IMR-90 (cell line): ENCODE measurements at regions not wholly inside any gene's neighbourhood (a gene's known extent, or its start where the extent isn't known, plus 50 kb on each side); places are given as distances from the start of the nearest gene placed in this dataset.

ENCODE experiments used
- BHLHE40 ChIP-seq: fragments of 150-350 bp; IDR thresholded peaks from 2 replicates; pipeline ENCODE4 v1.6.1; 2016; ENCODE audit warnings: mild to moderate bottlenecking, low read depth, low read length
- FOS ChIP-seq: fragments of 150-350 bp; IDR thresholded peaks from 2 replicates; pipeline ENCODE4 v1.6.1; 2016; ENCODE audit warnings: low read depth, low read length
- MAZ ChIP-seq: IDR thresholded peaks from 2 replicates; pipeline ENCODE4 v1.6.1; 2012; ENCODE audit warnings: low read depth, mild to moderate bottlenecking, low read length, improper control_type of control experiment, moderate library complexity, borderline replicate concordance
- MXI1 ChIP-seq: IDR thresholded peaks from 2 replicates; pipeline ENCODE4 v1.6.1; 2012; ENCODE audit warnings: low read depth, mild to moderate bottlenecking, low read length, moderate library complexity, borderline replicate concordance
- POLR2A ChIP-seq: IDR thresholded peaks from 2 replicates; pipeline ENCODE4 v1.6.1; 2012; ENCODE audit warnings: mild to moderate bottlenecking, low read depth, low read length
- RAD21 ChIP-seq: IDR thresholded peaks from 2 replicates; pipeline ENCODE4 v1.6.1; 2012; ENCODE audit warnings: low read length, improper control_type of control experiment
- RCOR1 ChIP-seq: IDR thresholded peaks from 2 replicates; pipeline ENCODE4 v1.6.1; 2012; ENCODE audit warnings: mild to moderate bottlenecking, low read length, improper control_type of control experiment; ENCODE audit not compliant: insufficient replicate concordance
- RFX5 ChIP-seq: IDR thresholded peaks from 2 replicates; pipeline ENCODE4 v1.8.0; 2012; ENCODE audit warnings: low read depth, mild to moderate bottlenecking, low read length, moderate library complexity
- SMC3 ChIP-seq: fragments of 150-350 bp; IDR thresholded peaks from 2 replicates; pipeline ENCODE4 v1.6.1; 2016; ENCODE audit warnings: low read depth, mild to moderate bottlenecking, antibody characterized with exemption, low read length, moderate library complexity
- TF ChIP-seq, protein P1 (sequence below): conservative IDR thresholded peaks from 2 replicates; pipeline ENCODE4 v1.5.1; 2012; ENCODE audit warnings: mild to moderate bottlenecking, low read depth, low read length, improper control_type of control experiment
- TF ChIP-seq, protein P2 (sequence below): fragments of 150-350 bp; IDR thresholded peaks from 2 replicates; pipeline ENCODE4 v1.6.1; 2017; ENCODE audit warnings: mild to moderate bottlenecking, antibody characterized with exemption, low read length, low read depth

DNA sequence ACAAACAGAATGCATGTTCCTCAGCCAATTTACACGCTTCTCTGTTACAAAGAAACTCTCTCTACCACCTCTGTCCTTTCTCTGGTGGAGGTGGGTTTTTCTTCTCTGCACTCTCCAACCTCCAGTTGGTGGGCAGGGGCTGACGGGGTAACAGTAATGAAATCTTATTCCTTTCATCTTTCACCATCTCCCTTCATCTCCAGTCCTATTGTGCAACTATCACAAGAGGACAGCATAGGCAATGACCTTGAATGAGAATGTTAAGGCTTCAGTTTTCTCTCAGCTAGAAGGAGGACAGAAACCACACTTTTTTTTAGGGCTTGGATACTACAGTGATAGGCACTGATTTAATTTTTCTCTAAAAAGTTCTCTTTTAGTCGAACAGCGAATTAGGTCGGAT lies 81.7 kb upstream of the NEUROD1 start:
- TF ChIP-seq, protein P1, sequence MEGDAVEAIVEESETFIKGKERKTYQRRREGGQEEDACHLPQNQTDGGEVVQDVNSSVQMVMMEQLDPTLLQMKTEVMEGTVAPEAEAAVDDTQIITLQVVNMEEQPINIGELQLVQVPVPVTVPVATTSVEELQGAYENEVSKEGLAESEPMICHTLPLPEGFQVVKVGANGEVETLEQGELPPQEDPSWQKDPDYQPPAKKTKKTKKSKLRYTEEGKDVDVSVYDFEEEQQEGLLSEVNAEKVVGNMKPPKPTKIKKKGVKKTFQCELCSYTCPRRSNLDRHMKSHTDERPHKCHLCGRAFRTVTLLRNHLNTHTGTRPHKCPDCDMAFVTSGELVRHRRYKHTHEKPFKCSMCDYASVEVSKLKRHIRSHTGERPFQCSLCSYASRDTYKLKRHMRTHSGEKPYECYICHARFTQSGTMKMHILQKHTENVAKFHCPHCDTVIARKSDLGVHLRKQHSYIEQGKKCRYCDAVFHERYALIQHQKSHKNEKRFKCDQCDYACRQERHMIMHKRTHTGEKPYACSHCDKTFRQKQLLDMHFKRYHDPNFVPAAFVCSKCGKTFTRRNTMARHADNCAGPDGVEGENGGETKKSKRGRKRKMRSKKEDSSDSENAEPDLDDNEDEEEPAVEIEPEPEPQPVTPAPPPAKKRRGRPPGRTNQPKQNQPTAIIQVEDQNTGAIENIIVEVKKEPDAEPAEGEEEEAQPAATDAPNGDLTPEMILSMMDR = no peak
- TF ChIP-seq POLR2A = no peak
- no peak for TF ChIP-seq BHLHE40
- TF ChIP-seq, protein P2, sequence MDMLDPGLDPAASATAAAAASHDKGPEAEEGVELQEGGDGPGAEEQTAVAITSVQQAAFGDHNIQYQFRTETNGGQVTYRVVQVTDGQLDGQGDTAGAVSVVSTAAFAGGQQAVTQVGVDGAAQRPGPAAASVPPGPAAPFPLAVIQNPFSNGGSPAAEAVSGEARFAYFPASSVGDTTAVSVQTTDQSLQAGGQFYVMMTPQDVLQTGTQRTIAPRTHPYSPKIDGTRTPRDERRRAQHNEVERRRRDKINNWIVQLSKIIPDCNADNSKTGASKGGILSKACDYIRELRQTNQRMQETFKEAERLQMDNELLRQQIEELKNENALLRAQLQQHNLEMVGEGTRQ = no peak
- TF ChIP-seq RFX5 = no peak
- TF ChIP-seq RAD21 = no peak
- no peak for TF ChIP-seq MAZ
- TF ChIP-seq FOS = no peak
- no peak for TF ChIP-seq SMC3
- no peak for TF ChIP-seq RCOR1
- no peak for TF ChIP-seq MXI1
